SK-N-SH (cell line): ENCODE measurements at regions not wholly inside any gene's neighbourhood (a gene's known extent, or its start where the extent isn't known, plus 50 kb on each side); places are given as distances from the start of the nearest gene placed in this dataset.

Source experiments
- ELF1 ChIP-seq: IDR thresholded peaks from 2 replicates; pipeline ENCODE4 v1.4.0; 2012
- EP300 ChIP-seq, 2 experiments: IDR thresholded peaks; 2 replicates each; pipeline versions ENCODE4 v1.4.0 to v1.6.1; 2012; ENCODE audit warnings: borderline replicate concordance in 1 of 2, low read depth in 1 of 2, low read length in 1 of 2
- EZH2phosphoT487 ChIP-seq: fragments of 200-600 bp; sonication (generic); IDR thresholded peaks from 2 replicates; pipeline ENCODE4 v1.6.1; 2017; ENCODE audit warnings: low read depth, mixed run types, mild to moderate bottlenecking, antibody characterized with exemption, moderate library complexity, borderline replicate concordance
- GABPA ChIP-seq: IDR thresholded peaks from 2 replicates; pipeline ENCODE4 v1.4.0; 2012; ENCODE audit warnings: low read depth, mild to moderate bottlenecking
- NRF1 ChIP-seq: IDR thresholded peaks from 2 replicates; pipeline ENCODE4 v1.6.1; 2012; ENCODE audit warnings: low read depth, mild to moderate bottlenecking, low read length
- POLR2AphosphoS5 ChIP-seq: IDR thresholded peaks from 2 replicates; pipeline ENCODE4 v1.6.1; 2012; ENCODE audit warnings: low read depth, low read length
- TAF1 ChIP-seq: IDR thresholded peaks from 2 replicates; pipeline ENCODE4 v1.6.1; 2012; ENCODE audit warnings: low read depth, mild to moderate bottlenecking, low read length, moderate library complexity, borderline replicate concordance
- YY1 ChIP-seq: IDR thresholded peaks from 2 replicates; pipeline ENCODE4 v1.4.0; 2012; ENCODE audit warnings: low read depth, mild to moderate bottlenecking
- TF ChIP-seq, protein P1 (sequence below): fragments of 150-350 bp; IDR thresholded peaks from 2 replicates; pipeline ENCODE4 v1.6.1; 2016; ENCODE audit warnings: mild to moderate bottlenecking, low read depth, low read length
- TF ChIP-seq, protein P2 (sequence below): IDR thresholded peaks from 2 replicates; pipeline ENCODE4 v1.6.1; 2012; ENCODE audit warnings: mild to moderate bottlenecking, low read depth, low read length, moderate library complexity
- TF ChIP-seq, protein P3 (sequence below): fragments of 200-600 bp; sonication (generic); IDR thresholded peaks from 2 replicates; pipeline ENCODE4 v1.6.1; 2017; ENCODE audit warnings: antibody characterized with exemption, mild to moderate bottlenecking, moderate library complexity
- TF ChIP-seq, protein P4 (sequence below): fragments of 150-350 bp; IDR thresholded peaks from 2 replicates; pipeline ENCODE4 v1.6.1; 2017; ENCODE audit warnings: antibody characterized with exemption, low read length, low read depth, borderline replicate concordance
- TF ChIP-seq, protein P5 (sequence below): IDR thresholded peaks from 2 replicates; pipeline ENCODE4 v1.4.0; 2012; ENCODE audit warnings: low read depth

DNA sequence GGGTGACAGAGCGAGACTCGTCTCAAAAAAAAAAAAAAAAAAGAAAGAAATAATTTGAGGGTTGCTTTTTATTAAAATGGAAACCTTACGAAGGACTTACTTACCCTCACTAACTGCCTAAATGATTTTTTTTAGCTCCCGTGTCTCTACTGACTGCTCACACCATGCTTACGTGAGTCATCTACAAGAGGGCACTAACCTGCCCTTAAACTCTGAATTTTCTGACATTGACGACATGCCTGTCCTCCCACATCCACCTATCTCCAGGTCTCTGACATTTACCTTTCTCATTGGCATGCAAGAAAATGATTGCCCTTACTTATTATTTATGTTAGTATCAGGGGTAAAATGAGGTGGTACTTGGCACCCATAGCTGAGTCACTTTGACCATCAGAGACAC, 1286.3 kb upstream of the AUTS2 start:
- TF ChIP-seq ELF1: no peak
- TF ChIP-seq, protein P1, sequence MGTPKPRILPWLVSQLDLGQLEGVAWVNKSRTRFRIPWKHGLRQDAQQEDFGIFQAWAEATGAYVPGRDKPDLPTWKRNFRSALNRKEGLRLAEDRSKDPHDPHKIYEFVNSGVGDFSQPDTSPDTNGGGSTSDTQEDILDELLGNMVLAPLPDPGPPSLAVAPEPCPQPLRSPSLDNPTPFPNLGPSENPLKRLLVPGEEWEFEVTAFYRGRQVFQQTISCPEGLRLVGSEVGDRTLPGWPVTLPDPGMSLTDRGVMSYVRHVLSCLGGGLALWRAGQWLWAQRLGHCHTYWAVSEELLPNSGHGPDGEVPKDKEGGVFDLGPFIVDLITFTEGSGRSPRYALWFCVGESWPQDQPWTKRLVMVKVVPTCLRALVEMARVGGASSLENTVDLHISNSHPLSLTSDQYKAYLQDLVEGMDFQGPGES: no peak
- TF ChIP-seq, protein P2, sequence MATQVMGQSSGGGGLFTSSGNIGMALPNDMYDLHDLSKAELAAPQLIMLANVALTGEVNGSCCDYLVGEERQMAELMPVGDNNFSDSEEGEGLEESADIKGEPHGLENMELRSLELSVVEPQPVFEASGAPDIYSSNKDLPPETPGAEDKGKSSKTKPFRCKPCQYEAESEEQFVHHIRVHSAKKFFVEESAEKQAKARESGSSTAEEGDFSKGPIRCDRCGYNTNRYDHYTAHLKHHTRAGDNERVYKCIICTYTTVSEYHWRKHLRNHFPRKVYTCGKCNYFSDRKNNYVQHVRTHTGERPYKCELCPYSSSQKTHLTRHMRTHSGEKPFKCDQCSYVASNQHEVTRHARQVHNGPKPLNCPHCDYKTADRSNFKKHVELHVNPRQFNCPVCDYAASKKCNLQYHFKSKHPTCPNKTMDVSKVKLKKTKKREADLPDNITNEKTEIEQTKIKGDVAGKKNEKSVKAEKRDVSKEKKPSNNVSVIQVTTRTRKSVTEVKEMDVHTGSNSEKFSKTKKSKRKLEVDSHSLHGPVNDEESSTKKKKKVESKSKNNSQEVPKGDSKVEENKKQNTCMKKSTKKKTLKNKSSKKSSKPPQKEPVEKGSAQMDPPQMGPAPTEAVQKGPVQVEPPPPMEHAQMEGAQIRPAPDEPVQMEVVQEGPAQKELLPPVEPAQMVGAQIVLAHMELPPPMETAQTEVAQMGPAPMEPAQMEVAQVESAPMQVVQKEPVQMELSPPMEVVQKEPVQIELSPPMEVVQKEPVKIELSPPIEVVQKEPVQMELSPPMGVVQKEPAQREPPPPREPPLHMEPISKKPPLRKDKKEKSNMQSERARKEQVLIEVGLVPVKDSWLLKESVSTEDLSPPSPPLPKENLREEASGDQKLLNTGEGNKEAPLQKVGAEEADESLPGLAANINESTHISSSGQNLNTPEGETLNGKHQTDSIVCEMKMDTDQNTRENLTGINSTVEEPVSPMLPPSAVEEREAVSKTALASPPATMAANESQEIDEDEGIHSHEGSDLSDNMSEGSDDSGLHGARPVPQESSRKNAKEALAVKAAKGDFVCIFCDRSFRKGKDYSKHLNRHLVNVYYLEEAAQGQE: no peak
- TF ChIP-seq, protein P3, sequence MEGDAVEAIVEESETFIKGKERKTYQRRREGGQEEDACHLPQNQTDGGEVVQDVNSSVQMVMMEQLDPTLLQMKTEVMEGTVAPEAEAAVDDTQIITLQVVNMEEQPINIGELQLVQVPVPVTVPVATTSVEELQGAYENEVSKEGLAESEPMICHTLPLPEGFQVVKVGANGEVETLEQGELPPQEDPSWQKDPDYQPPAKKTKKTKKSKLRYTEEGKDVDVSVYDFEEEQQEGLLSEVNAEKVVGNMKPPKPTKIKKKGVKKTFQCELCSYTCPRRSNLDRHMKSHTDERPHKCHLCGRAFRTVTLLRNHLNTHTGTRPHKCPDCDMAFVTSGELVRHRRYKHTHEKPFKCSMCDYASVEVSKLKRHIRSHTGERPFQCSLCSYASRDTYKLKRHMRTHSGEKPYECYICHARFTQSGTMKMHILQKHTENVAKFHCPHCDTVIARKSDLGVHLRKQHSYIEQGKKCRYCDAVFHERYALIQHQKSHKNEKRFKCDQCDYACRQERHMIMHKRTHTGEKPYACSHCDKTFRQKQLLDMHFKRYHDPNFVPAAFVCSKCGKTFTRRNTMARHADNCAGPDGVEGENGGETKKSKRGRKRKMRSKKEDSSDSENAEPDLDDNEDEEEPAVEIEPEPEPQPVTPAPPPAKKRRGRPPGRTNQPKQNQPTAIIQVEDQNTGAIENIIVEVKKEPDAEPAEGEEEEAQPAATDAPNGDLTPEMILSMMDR: no peak
- no peak for TF ChIP-seq NRF1
- TF ChIP-seq, protein P4, sequence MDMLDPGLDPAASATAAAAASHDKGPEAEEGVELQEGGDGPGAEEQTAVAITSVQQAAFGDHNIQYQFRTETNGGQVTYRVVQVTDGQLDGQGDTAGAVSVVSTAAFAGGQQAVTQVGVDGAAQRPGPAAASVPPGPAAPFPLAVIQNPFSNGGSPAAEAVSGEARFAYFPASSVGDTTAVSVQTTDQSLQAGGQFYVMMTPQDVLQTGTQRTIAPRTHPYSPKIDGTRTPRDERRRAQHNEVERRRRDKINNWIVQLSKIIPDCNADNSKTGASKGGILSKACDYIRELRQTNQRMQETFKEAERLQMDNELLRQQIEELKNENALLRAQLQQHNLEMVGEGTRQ: no peak
- no peak for TF ChIP-seq YY1
- TF ChIP-seq EP300 (IDR thresholded peaks at IDR 0.05; ENCODE audit: borderline replicate concordance in 1 of 2, low read depth in 1 of 2, low read length in 1 of 2): no peak
- TF ChIP-seq POLR2AphosphoS5: no peak
- no peak for TF ChIP-seq EZH2phosphoT487
- TF ChIP-seq, protein P5, sequence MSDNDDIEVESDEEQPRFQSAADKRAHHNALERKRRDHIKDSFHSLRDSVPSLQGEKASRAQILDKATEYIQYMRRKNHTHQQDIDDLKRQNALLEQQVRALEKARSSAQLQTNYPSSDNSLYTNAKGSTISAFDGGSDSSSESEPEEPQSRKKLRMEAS: no peak
- no peak for TF ChIP-seq TAF1
- no peak for TF ChIP-seq GABPA
